ENCODE measurements at regions not wholly inside any gene's neighbourhood (a gene's known extent, or its start where the extent isn't known, plus 50 kb on each side); places are given as distances from the start of the nearest gene placed in this dataset.

DNA sequence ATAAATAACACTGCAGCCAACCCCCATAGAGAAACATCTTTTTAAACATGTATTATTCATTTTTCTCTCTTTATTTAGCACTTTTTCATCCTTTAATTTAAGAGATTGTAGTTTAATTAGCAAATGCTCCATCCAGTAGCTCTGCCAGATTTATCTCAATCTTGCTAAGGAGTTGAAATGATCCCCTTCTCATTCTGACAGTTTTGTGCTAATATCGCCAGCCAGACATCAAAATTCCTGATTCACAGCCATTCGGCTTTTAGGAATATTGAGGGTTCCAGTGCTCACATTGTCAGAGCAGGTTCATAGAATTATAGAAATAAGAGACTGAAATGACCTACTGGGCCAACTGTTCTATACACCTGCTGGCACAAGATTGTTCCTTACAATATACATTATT, 77.8 kb downstream of the CASP12 start:
- TF ChIP-seq CTCF (conservative IDR thresholded peaks at IDR 0.05; ENCODE audit: low read depth, low read length) = no peak
- TF ChIP-seq EZH2 (IDR thresholded peaks at IDR 0.05; ENCODE audit: low read length, unreplicated experiment) = no peak
- no peak for TF ChIP-seq EZH2phosphoT487 (IDR thresholded peaks at IDR 0.05; ENCODE audit: borderline replicate concordance, low read length)

All from PC-3 (cell line).